Spleen (tissue), 7 donors: ENCODE measurements at regions not wholly inside any gene's neighbourhood (a gene's known extent, or its start where the extent isn't known, plus 50 kb on each side); places are given as distances from the start of the nearest gene placed in this dataset.

ENCODE experiments used
- CTCF ChIP-seq, 11 experiments: fragments of 200-600 bp in 7 of 11; fragments of 450-650 bp in 4 of 11; sonication (generic) in 4 of 11; IDR thresholded peaks in 8 of 11; conservative IDR thresholded peaks in 3 of 11; 1 replicate in 7 of 11; 2 replicates in 4 of 11; pipeline versions ENCODE4 v1.4.0 to v1.8.0; 2016 to 2021; ENCODE audit warnings: antibody characterized with exemption in 11 of 11, inconsistent platforms in 4 of 11, mild to moderate bottlenecking in 1 of 11
- POLR2A ChIP-seq, 3 donors: fragments of 450-650 bp; IDR thresholded peaks; one replicate each; pipeline ENCODE4 v1.5.1; 2017; ENCODE audit warnings: antibody characterized with exemption in 3 of 3, mild to moderate bottlenecking in 1 of 3
- POLR2AphosphoS5 ChIP-seq, 3 donors: sonication (generic); formaldehyde crosslinking; IDR thresholded peaks; one replicate each; pipeline ENCODE4 v1.5.1; 2017; ENCODE audit warnings: antibody characterized with exemption in 3 of 3
- donor health status: DM: no; HTN: no; CAD: no; lungs with moderate emphysema.
- donor health status: DM: no; HTN: no; CAD: no.
- donor health status: DM: no; HTN: no; CAD: no.

- TF ChIP-seq CTCF (IDR thresholded peaks at IDR 0.05 in 8 of 11, conservative IDR thresholded peaks at IDR 0.05 in 3 of 11) (no peak), POLR2A (IDR thresholded peaks at IDR 0.05) (no peak), POLR2AphosphoS5 (IDR thresholded peaks at IDR 0.05) (no peak)
These were observed 270.0 kb upstream of the SOX9 start for GRCh38 chr17:71850812-71851211.
